OCI-LY1 (cell line): ENCODE measurements at regions not wholly inside any gene's neighbourhood (a gene's known extent, or its start where the extent isn't known, plus 50 kb on each side); places are given as distances from the start of the nearest gene placed in this dataset.

Source experiments
- CTCF ChIP-seq: fragments of 200-600 bp; sonication (generic), shearing (Covaris generic); IDR thresholded peaks from 2 replicates; pipeline ENCODE4 v1.5.1; 2017; ENCODE audit warnings: mild to moderate bottlenecking, antibody characterized with exemption, low read length, moderate library complexity, mixed read lengths
- EZH2 ChIP-seq: fragments of 200-600 bp; sonication (generic), shearing (Covaris generic); IDR thresholded peaks from 2 replicates; pipeline ENCODE4 v1.8.0; 2017; ENCODE audit warnings: borderline replicate concordance, mixed run types, mild to moderate bottlenecking, antibody characterized with exemption, low read length, moderate library complexity, mixed read lengths

- TF ChIP-seq CTCF (peak; percentile 68), EZH2 (no peak)
Observed at GRCh38 chr3:176430244-176431037, 766.8 kb downstream of the TBL1XR1 start.
